Mammary epithelial cell (primary cell): ENCODE measurements at regions not wholly inside any gene's neighbourhood (a gene's known extent, or its start where the extent isn't known, plus 50 kb on each side); places are given as distances from the start of the nearest gene placed in this dataset.

Source experiments
- EZH2 ChIP-seq: IDR thresholded peaks from 2 replicates; pipeline ENCODE4 v1.6.1; 2012; ENCODE audit warnings: low read length, inconsistent platforms, borderline replicate concordance
- TF ChIP-seq, protein P1 (sequence below), 2 donors: IDR thresholded peaks in 1 of 2; conservative IDR thresholded peaks in 1 of 2; 2 replicates each; pipeline ENCODE4 v1.5.1; 2011 to 2012; ENCODE audit warnings: inconsistent platforms in 2 of 2, low read length in 2 of 2, mild to moderate bottlenecking in 2 of 2, control low read depth in 1 of 2, low read depth in 1 of 2; ENCODE audit not compliant: insufficient read depth in 1 of 2; ENCODE audit errors: extremely low read depth in 1 of 2

DNA sequence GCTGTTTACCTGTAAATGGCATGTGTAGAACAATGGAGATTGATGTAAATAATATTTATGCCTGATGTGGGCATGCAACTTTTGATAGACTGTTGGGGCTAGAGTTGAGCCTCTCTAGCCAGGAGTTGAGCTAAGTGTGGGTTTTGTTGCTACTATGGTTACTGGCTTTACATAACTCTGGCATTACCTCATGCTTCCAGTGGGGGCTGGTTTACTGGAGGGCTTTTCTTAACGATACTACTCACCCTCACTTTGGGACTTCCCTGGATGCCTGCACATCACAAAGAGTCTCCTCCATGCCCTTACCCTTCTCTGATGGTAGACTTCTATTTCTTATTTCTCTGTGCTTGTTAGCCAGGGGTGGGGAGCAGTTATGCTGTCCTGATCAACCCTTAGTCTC, 524.6 kb upstream of the CDH4 start:
- TF ChIP-seq, protein P1, sequence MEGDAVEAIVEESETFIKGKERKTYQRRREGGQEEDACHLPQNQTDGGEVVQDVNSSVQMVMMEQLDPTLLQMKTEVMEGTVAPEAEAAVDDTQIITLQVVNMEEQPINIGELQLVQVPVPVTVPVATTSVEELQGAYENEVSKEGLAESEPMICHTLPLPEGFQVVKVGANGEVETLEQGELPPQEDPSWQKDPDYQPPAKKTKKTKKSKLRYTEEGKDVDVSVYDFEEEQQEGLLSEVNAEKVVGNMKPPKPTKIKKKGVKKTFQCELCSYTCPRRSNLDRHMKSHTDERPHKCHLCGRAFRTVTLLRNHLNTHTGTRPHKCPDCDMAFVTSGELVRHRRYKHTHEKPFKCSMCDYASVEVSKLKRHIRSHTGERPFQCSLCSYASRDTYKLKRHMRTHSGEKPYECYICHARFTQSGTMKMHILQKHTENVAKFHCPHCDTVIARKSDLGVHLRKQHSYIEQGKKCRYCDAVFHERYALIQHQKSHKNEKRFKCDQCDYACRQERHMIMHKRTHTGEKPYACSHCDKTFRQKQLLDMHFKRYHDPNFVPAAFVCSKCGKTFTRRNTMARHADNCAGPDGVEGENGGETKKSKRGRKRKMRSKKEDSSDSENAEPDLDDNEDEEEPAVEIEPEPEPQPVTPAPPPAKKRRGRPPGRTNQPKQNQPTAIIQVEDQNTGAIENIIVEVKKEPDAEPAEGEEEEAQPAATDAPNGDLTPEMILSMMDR (conservative IDR thresholded peaks at IDR 0.05 in 1 of 2, IDR thresholded peaks at IDR 0.05 in 1 of 2; ENCODE audit: extremely low read depth in 1 of 2, insufficient read depth in 1 of 2, low read depth in 1 of 2, low read length in 2 of 2), result no peak
- no peak for TF ChIP-seq EZH2
